H1 (cell line): ENCODE measurements at regions not wholly inside any gene's neighbourhood (a gene's known extent, or its start where the extent isn't known, plus 50 kb on each side); places are given as distances from the start of the nearest gene placed in this dataset.
A peak's percentile ranks its signal among the peaks of the same experiment; 100 is the strongest.

Experiments used
- CTCF ChIA-PET: fragments of 300-600 bp; sonication (Branson Sonifier 250); formaldehyde crosslinking; loops from one replicate; lab custom pipeline; 2021; ENCODE audit not compliant: partially characterized antibody; lab: Charles Lee
- POLR2A ChIA-PET: fragments of 300-600 bp; sonication (Branson Sonifier 250); formaldehyde crosslinking; loops from one replicate; lab custom pipeline; 2021; ENCODE audit warnings: inconsistent platforms; ENCODE audit not compliant: partially characterized antibody; lab: Charles Lee
- DNase-seq, 2 experiments: peaks; one replicate each; pipeline versions ENCODE4 v3.0.0 to v3.0.0-alpha.2; 2010 to 2022; ENCODE audit warnings: low spot score in 2 of 2, low read depth in 1 of 2, mixed read lengths in 1 of 2
- FAIRE-seq: peaks from 2 replicates; lab custom pipeline; 2011; peaks lifted over from hg19 to GRCh38; lab: Jason Lieb, UNC
- H2AFZ ChIP-seq: 2 replicates; pipeline ENCODE4 v1.8.1; 2012; ENCODE audit warnings: low read length, inconsistent platforms
- H2AK5ac ChIP-seq: 2 replicates; pipeline ENCODE4 v1.6.1; 2013; ENCODE audit warnings: low read depth, low read length
- H2BK120ac ChIP-seq: replicated peaks from 2 replicates; pipeline ENCODE3; 2013; ENCODE audit warnings: low read depth, low read length, inconsistent platforms
- H2BK12ac ChIP-seq: 2 replicates; pipeline ENCODE4 v1.6.1; 2013; ENCODE audit warnings: low read depth, low read length
- H2BK15ac ChIP-seq: 2 replicates; pipeline ENCODE4 v1.6.1; 2013; ENCODE audit warnings: low read length
- H2BK20ac ChIP-seq: 2 replicates; pipeline ENCODE4 v1.6.1; 2013; ENCODE audit warnings: low read length
- H2BK5ac ChIP-seq: 2 replicates; pipeline ENCODE4 v1.6.1; 2013; ENCODE audit warnings: low read depth, low read length
- H3K14ac ChIP-seq: 2 replicates; pipeline ENCODE4 v1.6.1; 2013; ENCODE audit warnings: inconsistent platforms; ENCODE audit not compliant: insufficient read length
- H3K18ac ChIP-seq: 2 replicates; pipeline ENCODE4 v1.6.1; 2013; ENCODE audit warnings: low read length; ENCODE audit errors: extremely low read depth
- H3K23ac ChIP-seq: 2 replicates; pipeline ENCODE4 v1.6.1; 2013; ENCODE audit warnings: inconsistent platforms; ENCODE audit not compliant: insufficient read length
- H3K23me2 ChIP-seq: 2 replicates; pipeline ENCODE4 v1.6.1; 2013; ENCODE audit warnings: low read depth, low read length
- H3K27ac ChIP-seq: 2 replicates; pipeline ENCODE4 v1.6.1; 2011; ENCODE audit warnings: low read depth, low read length, inconsistent platforms
- H3K27me3 ChIP-seq, 4 experiments: replicated peaks in 1 of 4; 1 replicate in 1 of 4; 2 replicates in 3 of 4; pipeline versions ENCODE4 v1.6.1 to v1.8.1; 2011 to 2013; ENCODE audit warnings: low read length in 3 of 4, mild to moderate bottlenecking in 3 of 4, inconsistent platforms in 2 of 4, mixed read lengths in 2 of 4, moderate library complexity in 1 of 4; ENCODE audit not compliant: control insufficient read depth in 3 of 4, insufficient read depth in 3 of 4; ENCODE audit errors: extremely low read depth in 1 of 4
- H3K36me3 ChIP-seq, 4 experiments: 2 replicates each; pipeline versions ENCODE4 v1.6.1 to v1.8.1; 2011 to 2013; ENCODE audit warnings: mild to moderate bottlenecking in 4 of 4, low read length in 3 of 4, moderate library complexity in 2 of 4, control low read depth in 1 of 4, inconsistent platforms in 1 of 4; ENCODE audit not compliant: insufficient read depth in 4 of 4, control insufficient read depth in 2 of 4
- H3K4ac ChIP-seq: replicated peaks from 2 replicates; pipeline ENCODE3; 2013; ENCODE audit warnings: low read length, low read depth, mixed read lengths, inconsistent platforms; ENCODE audit not compliant: insufficient read length
- H3K4me1 ChIP-seq, 4 experiments: replicated peaks in 1 of 4; 1 replicate in 1 of 4; 2 replicates in 3 of 4; pipeline versions ENCODE4 v1.6.1 to v1.8.1; 2011 to 2013; ENCODE audit warnings: low read length in 3 of 4, inconsistent platforms in 2 of 4, mixed read lengths in 1 of 4; ENCODE audit not compliant: insufficient read depth in 4 of 4, control insufficient read depth in 3 of 4
- H3K4me2 ChIP-seq, 2 experiments: 2 replicates each; pipeline versions ENCODE4 v1.6.1 to v1.8.1; 2011 to 2013; ENCODE audit warnings: low read depth in 2 of 2, low read length in 2 of 2, control low read depth in 1 of 2, inconsistent platforms in 1 of 2, mild to moderate bottlenecking in 1 of 2; ENCODE audit not compliant: insufficient read depth in 1 of 2
- H3K4me3 ChIP-seq, 4 experiments: fragments of 200-600, 300-600 bp in 1 of 4; sonication (generic), shearing (Covaris generic), sonication (Bioruptor Twin) in 1 of 4; 2 replicates each; pipeline versions ENCODE4 v1.5.1 to v1.8.1; 2011 to 2016; ENCODE audit warnings: low read length in 4 of 4, low read depth in 3 of 4, control low read depth in 2 of 4, inconsistent platforms in 2 of 4, mild to moderate bottlenecking in 2 of 4, mixed read lengths in 1 of 4, moderate library complexity in 1 of 4; ENCODE audit not compliant: insufficient read depth in 2 of 4; ENCODE audit errors: extremely low read depth in 1 of 4
- H3K56ac ChIP-seq: replicated peaks from 2 replicates; pipeline ENCODE3; 2013; ENCODE audit warnings: low read depth, mild to moderate bottlenecking, mixed read lengths, low read length, inconsistent platforms; ENCODE audit not compliant: insufficient read length
- H3K79me1 ChIP-seq: 2 replicates; pipeline ENCODE4 v1.6.1; 2013; ENCODE audit warnings: low read depth, low read length, control low read depth
- H3K79me2 ChIP-seq, 2 experiments: 2 replicates each; pipeline versions ENCODE4 v1.6.1 to v1.8.1; 2012 to 2013; ENCODE audit warnings: low read length in 2 of 2, mild to moderate bottlenecking in 2 of 2, inconsistent platforms in 1 of 2; ENCODE audit not compliant: insufficient read depth in 2 of 2, control insufficient read depth in 1 of 2
- H3K9ac ChIP-seq, 4 experiments: replicated peaks in 1 of 4; 1 replicate in 1 of 4; 2 replicates in 3 of 4; pipeline versions ENCODE4 v1.6.1 to v1.8.1; 2011 to 2013; ENCODE audit warnings: low read depth in 3 of 4, low read length in 3 of 4, control low read depth in 2 of 4, mild to moderate bottlenecking in 2 of 4, moderate library complexity in 2 of 4, inconsistent platforms in 1 of 4; ENCODE audit errors: extremely low read depth in 1 of 4
- H3K9me3 ChIP-seq, 2 experiments: 2 replicates each; pipeline versions ENCODE4 v1.6.1 to v1.8.1; 2012 to 2013; ENCODE audit warnings: mild to moderate bottlenecking in 2 of 2, moderate library complexity in 2 of 2, control low read depth in 1 of 2, inconsistent platforms in 1 of 2, low read depth in 1 of 2, low read length in 1 of 2, mixed read lengths in 1 of 2; ENCODE audit not compliant: insufficient read depth in 2 of 2
- H4K20me1 ChIP-seq, 2 experiments: replicated peaks in 1 of 2; 2 replicates each; pipeline versions ENCODE3 to v1.8.1; 2011 to 2013; ENCODE audit warnings: inconsistent platforms in 2 of 2, low read length in 2 of 2, mild to moderate bottlenecking in 1 of 2; ENCODE audit not compliant: insufficient read depth in 2 of 2, control insufficient read depth in 1 of 2
- H4K5ac ChIP-seq: 2 replicates; pipeline ENCODE4 v1.6.1; 2013; ENCODE audit warnings: low read length, low read depth, mixed read lengths, inconsistent platforms; ENCODE audit not compliant: insufficient read length
- H4K8ac ChIP-seq: 2 replicates; pipeline ENCODE4 v1.8.0; 2013; ENCODE audit warnings: mild to moderate bottlenecking, moderate library complexity, low read length, inconsistent platforms; ENCODE audit not compliant: insufficient read depth; ENCODE audit errors: extremely low read depth
- H4K91ac ChIP-seq: replicated peaks from 2 replicates; pipeline ENCODE3; 2013; ENCODE audit warnings: low read length, mixed read lengths, inconsistent platforms; ENCODE audit not compliant: insufficient read length
- MAFK ChIP-seq: IDR thresholded peaks from 2 replicates; pipeline ENCODE4 v1.6.1; 2012; ENCODE audit warnings: low read depth, mild to moderate bottlenecking, improper control_type of control experiment, low read length
- POLR2AphosphoS5 ChIP-seq: IDR thresholded peaks from 2 replicates; pipeline ENCODE4 v1.6.1; 2011; ENCODE audit warnings: low read depth, low read length
- RBBP5 ChIP-seq: IDR thresholded peaks from 2 replicates; pipeline ENCODE4 v1.7.1; 2012; ENCODE audit warnings: low read depth, mild to moderate bottlenecking, inconsistent platforms, low read length, moderate library complexity, borderline replicate concordance
- SIX5 ChIP-seq: IDR thresholded peaks from 2 replicates; pipeline ENCODE4 v1.6.1; 2011; ENCODE audit warnings: mild to moderate bottlenecking, low read depth, low read length
- WGBS, 2 experiments: shearing (Covaris generic) in 1 of 2; methylation state at CpG; one replicate each; pipeline versions ENCODE4 v1.1.6 to v1.1.7; 2013 to 2015; ENCODE audit warnings: low lambda C conversion rate in 2 of 2, mixed read lengths in 2 of 2, inconsistent platforms in 1 of 2, low coverage in 1 of 2, missing lambda C conversion rate in 1 of 2; ENCODE audit not compliant: insufficient replicate concordance in 2 of 2, insufficient coverage in 1 of 2, insufficient read length in 1 of 2; ENCODE audit errors: extremely low coverage in 1 of 2, missing lambda C conversion rate in 1 of 2; 5-methylcytosine and 5-hydroxymethylcytosine counted together
- TF ChIP-seq, protein P1 (sequence below): IDR thresholded peaks from 2 replicates; pipeline ENCODE4 v1.6.1; 2012; ENCODE audit warnings: inconsistent platforms

DNA sequence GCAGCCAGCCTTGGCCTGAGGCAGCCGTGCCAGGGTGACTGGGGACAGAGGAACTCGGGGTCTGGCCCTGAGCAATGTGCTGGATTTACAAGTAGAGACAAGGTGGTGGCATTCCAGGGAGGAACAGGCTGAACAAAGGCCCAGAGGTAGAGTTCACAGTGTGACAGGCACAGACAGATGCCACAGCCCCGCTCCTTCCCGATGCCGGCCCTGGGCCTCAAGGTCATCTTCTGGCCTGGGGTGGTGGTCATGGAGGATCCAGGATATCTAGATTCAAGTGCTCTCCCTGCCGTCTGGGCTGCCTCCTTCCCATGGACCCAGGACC, 68.9 kb upstream of the COL13A1 start:
- Histone ChIP-seq H2AK5ac (no peak overlapping the region), H3K36me3 (no peaks in the 10 kb centered on the region), H2BK20ac (no peak overlapping the region), H3K18ac (no peak overlapping the region), H2BK120ac (no peak overlapping the region), H2AFZ (no peak overlapping the region), H3K9me3 (0 out of 4 replicates have a peak, but pooled peaks cover 0 to 2% of the 10 kb centered on the region in 2 experiments), H3K23ac (no peak overlapping the region), H3K4ac (no peak overlapping the region), H3K14ac (no peak overlapping the region), H3K79me1 (no peaks in the 10 kb centered on the region), H2BK15ac (no peak overlapping the region), H4K5ac (no peak overlapping the region), H2BK12ac (0 out of 2 replicates have a peak overlapping the region, but pooled peaks have one; percentile 27), H3K79me2 (no peaks in the 10 kb centered on the region), H2BK5ac (no peak overlapping the region), H3K27me3 (no peaks in the 10 kb centered on the region), H4K20me1 (peaks cover 0 to 2% of the 10 kb centered on the region in 2 experiments), H3K4me2 (no peak overlapping the region), H3K9ac (no peak overlapping the region), H3K27ac (no peak overlapping the region), H3K4me3 (no peak overlapping the region), H3K56ac (no peak overlapping the region), H3K23me2 (no peaks in the 10 kb centered on the region), H4K91ac (no peak overlapping the region), H3K4me1 (peaks cover 0 to 10% (median 5%) of the 10 kb centered on the region in 4 experiments; a peak in 4 of 7 replicates), H4K8ac (no peak overlapping the region)
- no peak for FAIRE-seq
- TF ChIP-seq, protein P1, sequence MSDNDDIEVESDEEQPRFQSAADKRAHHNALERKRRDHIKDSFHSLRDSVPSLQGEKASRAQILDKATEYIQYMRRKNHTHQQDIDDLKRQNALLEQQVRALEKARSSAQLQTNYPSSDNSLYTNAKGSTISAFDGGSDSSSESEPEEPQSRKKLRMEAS = no peak
- TF ChIP-seq RBBP5 (no peak), MAFK (no peak), POLR2AphosphoS5 (no peak), SIX5 (no peak)
- ChIA-PET POLR2A (interaction anchor here (0.6 kb wide), 1 partner anchor 20 kb away, joined by 3 read pairs; no protein-coding TSS in a partner anchor), CTCF (interaction anchor here (1.5 to 35.5 kb wide), 6 partner anchors 11 to 80 kb away, joined by 3 to 992 read pairs (median 14); no protein-coding TSS in a partner anchor)
- WGBS, 2 experiments = 88% methylated on average over 5 of the region's 6 CpGs; no CpG with 5 or more reads in 1 of the 2 experiments
- DNase-seq = no peak
